Prostate gland (tissue), 2 donors: ENCODE measurements at regions not wholly inside any gene's neighbourhood (a gene's known extent, or its start where the extent isn't known, plus 50 kb on each side); places are given as distances from the start of the nearest gene placed in this dataset.

Experiments used
- CTCF ChIP-seq, 4 experiments: fragments of 200-600 bp in 2 of 4; fragments of 450-650 bp in 2 of 4; sonication (generic) in 2 of 4; IDR thresholded peaks; 1 replicate in 3 of 4; 2 replicates in 1 of 4; pipeline ENCODE4 v1.5.1; 2016 to 2019; ENCODE audit warnings: antibody characterized with exemption in 4 of 4, mild to moderate bottlenecking in 2 of 4, moderate library complexity in 2 of 4
- POLR2A ChIP-seq: fragments of 450-650 bp; IDR thresholded peaks from one replicate; pipeline ENCODE4 v1.6.1; 2016; ENCODE audit warnings: antibody characterized with exemption, mild to moderate bottlenecking
- POLR2AphosphoS5 ChIP-seq: sonication (generic); formaldehyde crosslinking; IDR thresholded peaks from one replicate; pipeline ENCODE4 v1.6.1; 2017; ENCODE audit warnings: antibody characterized with exemption

DNA sequence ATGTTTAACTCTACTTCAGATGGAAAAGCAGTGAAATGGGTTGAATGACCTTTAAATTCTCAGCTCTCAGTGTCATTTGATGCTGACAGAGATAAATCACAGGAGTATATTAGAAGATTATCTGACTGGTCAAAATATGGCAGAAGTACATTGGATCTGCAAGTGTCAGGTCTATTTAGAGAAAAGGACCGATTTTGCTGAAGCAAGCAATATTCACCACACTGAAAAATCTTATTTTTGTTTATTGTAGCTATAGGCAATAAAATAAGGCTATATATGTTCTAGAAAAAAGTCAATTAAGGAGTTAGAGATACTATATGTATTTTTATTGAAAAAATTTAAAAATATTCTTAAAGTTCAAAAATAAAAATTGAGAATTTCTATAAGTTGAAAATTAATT is 325.3 kb downstream of the CXXC4 start:
- TF ChIP-seq CTCF (IDR thresholded peaks at IDR 0.05) (no peak), POLR2AphosphoS5 (no peak), POLR2A (no peak)
